GM19035 (cell line): ENCODE measurements at regions not wholly inside any gene's neighbourhood (a gene's known extent, or its start where the extent isn't known, plus 50 kb on each side); places are given as distances from the start of the nearest gene placed in this dataset.
"Not testable (repeated sequence)": the region's sequence is repeated elsewhere in the genome, so short reads cannot be mapped to it uniquely, and the experiment has no call there.

ENCODE experiments used
- ATAC-seq: cut with Tn5 transposase; IDR thresholded peaks from one replicate; pipeline ENCODE4 v1.9.1; 2021; ENCODE audit not compliant: unreplicated experiment

DNA sequence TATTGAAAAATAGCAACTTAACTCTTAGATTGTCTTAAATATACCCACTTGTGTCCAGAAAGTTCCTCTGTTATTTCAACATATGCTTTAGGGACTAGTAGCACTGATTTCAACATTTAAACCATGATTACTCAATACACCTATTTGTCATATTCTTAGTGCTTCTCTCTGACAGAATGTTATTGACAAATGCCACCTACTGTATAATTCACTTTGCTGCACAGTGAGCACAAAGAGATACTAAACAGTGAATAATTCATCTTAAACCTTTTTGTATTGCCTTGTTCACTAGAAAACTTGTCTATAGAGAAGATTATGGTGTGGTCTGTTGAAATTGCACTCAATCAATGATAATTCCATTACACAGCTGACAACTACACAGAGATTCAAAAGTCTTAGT lies 692.6 kb downstream of the PCDH17 start:
- ATAC-seq = no peak

DNA sequence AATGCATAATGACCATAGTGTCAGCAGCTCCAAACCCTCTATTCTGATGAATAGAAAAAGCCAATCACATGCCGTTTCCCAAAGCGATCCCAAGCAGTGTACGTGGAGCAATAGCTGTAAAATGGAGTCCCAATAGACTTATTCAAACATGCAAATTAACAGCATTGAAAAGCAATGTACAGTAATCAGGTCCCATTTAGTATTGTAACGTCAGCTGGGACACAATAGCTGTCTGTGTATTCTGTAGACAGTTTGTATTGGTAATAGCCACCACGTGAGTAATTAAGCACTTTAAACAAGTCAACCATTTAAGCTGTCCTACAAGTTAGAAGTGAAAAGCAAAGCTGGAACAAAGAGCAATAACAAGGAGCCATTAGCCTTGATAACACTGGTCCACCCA lies 698.2 kb downstream of the PCDH17 start:
- ATAC-seq = no peak

DNA sequence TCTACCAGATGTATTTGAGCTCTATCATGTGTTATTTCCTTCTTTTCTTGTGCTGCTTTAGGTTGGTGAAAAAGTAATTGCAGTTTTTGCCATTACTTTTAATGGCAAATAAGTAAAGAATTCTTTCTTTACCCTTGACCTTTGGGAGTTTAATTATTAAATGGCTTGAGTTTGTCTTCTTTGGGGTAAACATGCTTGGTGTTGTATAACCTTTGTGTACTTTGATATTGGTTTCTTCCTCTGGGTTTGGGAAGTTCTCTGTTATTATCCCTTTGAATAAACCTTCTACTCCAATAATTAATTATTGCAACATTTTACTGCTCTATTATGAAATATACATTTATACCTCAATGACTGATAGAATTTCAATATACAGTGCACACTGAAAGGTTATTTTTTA lies 709.4 kb downstream of the PCDH17 start:
- ATAC-seq = no peak

DNA sequence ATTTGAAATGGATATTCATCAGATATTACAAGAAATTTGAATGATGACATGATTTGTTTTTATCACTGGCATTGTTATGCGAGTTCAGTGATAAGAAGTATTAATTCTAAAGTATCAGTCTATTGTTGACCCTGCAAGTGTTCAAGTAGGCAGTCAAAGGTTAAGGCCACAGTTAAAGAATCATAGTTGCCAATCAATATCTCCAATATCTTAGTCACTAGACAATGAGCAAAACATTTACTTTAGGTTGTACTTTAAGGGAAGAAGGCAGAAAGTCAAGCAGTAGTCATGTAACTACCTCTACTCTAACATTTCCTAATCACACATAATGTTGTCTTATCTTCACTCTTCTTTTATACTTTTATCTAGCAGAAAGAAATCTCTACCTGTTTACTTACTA lies 709.8 kb downstream of the PCDH17 start:
- ATAC-seq = no peak

DNA sequence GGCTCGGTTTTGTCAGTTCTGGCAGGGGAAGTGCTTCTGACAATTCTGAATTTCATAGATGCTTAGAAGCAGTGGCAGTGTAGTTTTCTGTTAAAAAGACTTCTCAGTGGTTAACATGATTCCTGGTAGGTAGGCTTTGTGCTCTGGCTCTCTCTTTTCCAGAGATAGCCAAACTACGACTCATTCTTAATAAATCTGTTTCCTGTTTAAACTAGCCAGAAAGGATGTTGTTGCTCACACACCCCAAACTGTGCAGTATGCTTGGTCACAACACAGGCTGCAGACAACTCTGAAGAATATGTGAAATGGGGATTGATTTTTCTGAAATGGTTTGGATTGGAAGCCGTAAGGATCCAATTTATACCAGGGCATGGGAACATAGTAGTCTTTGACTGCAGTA lies 711.5 kb downstream of the PCDH17 start:
- ATAC-seq = no peak

DNA sequence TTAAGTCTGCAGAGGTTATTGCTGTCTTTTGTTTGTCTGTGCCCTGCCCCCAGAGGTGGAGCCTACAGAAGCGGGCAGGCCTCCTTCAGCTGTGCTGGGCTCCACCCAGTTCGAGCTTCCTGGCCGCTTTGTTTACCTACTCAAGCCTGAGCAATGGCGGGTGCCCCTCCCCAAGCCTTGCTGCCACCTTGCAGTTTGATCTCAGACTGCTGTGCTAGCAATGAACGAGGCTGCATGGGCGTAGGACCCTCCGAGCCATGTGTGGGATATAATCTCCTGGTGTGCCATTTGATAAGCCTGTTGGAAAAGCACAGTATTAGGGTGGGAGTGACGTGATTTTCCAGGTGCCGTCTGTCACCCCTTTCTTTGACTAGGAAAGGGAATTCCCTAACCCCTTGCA lies 720.6 kb downstream of the PCDH17 start:
- not testable (repeated sequence) for ATAC-seq

DNA sequence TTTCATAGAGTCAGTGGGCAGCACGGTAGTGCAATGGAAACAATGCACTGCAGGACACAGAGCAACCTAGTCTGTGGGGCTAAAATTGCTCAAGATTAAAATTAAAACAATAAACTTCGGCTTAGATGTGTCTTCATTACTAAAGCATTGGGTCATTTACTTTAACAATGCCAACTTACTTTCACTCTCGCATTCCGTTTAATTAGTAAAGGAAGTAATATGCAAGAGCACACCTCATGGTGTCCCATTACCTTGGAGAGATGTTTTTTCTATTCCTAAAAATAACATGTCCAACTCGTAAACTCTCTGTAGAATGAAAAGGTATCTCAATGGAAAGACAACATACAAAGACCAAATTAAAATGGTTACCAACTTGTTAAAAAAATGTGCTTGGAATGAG lies 738.4 kb downstream of the PCDH17 start:
- no peak for ATAC-seq

DNA sequence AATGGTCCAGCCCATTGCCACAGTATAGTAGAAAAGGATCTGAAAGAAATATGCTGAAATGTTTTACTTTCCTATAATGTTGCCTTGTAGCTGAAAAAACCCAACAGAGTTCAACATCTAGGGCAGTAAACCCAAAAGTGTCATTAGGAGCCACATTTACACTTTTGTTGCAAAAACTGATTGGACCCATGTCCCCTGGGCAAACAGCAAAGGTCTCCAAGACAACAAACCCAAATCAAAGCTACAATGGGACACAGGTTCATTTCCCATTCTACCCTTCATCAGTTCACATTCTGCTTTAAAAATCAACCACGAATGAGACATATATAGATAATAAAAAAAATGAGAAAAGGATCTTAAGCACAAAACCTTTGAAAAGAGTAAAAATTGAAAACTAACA lies 744.8 kb downstream of the PCDH17 start:
- no peak for ATAC-seq

DNA sequence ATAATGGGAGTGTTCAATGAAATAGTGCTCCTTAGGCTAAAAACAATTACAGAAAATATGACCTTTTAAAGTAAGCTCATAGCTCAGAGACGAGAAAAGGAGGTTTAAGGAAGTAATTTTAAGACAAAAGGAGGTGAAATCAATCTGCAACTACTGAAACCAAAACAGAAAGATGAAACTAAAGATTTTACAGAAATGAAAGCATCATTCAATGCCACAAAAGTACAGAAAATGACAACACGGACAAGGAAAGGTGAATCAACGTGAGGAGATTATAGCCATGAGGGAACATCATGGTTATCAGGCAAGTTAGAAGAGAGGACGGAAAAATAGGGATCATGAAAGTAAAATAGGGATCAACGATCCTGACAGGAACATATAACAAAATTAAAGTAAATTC lies 745.2 kb downstream of the PCDH17 start:
- peak; percentile 64 for ATAC-seq

DNA sequence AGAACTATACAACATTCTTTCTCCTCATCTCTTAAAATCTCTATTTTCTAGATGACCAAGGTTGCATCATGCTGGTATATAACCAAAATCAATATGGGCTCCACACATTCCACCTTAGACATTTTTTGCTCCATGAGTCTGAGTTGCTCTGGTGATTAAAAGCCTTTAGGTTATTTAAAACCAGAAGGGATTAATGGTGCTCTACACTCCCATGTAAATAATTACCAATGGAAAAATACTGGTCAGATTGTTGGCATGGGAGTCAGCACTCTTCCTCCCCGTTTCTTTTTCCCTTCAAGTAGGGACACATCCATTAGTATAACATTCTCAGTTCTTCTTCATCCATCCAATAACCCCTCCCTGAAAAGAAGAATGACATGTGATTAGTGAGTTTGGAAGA lies 747.7 kb downstream of the PCDH17 start:
- ATAC-seq = no peak

DNA sequence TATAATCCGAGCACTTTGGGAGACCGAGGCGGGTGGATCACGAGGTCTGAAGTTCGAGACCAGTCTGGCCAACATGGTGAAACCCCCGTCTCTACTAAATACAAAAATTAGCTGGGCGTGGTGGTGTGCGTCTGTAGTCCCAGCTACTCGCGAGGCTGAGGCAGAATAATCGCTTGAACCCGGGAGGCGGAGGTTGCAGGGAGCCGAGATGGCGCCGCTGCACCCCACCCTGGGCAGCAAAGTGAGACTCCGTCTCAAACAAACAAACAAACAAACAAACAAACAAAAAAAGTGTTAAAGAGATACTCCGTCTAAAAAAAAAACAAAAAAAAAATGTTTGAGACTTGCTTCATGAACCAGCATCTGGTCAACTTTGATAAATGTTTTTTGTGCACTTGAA lies 753.8 kb downstream of the PCDH17 start:
- not testable (repeated sequence) for ATAC-seq

DNA sequence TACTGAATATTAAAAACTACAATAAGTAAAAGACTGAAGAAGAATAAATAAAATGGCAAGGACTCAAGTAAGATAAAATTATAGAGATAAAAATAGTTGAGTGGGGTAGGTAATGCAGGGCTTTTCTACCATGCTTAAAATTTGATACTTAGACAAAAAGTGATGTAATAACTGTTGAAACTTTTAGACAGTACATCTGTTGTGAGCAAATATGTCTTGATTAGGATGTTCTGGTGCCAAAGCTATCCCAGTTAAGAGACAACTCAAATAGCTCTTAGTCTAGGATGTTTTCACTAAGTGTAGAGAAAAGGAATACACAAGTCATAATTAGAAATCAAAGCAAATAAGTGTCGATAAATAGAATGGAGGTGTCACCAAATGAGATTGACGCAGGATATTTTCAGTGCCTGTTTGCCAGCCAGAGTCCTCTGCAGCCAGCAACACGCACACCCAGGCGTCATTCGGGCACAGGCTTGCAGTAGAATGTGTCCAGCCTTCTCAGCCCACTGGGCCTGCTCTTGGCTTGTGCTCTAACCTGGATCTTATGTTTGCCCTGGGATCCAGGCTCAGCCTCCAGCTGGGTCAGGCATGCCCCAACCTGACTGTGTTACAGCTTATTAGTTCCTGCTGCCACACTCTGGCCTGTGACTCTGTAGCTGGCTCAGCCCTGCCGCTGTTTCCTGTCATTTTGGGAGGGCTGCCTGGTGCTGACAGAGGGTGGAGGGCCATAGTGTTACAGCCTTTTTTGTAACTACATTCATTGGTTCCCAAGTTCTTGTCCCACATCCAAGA lies 766.2 kb downstream of the PCDH17 start:
- ATAC-seq = no peak

DNA sequence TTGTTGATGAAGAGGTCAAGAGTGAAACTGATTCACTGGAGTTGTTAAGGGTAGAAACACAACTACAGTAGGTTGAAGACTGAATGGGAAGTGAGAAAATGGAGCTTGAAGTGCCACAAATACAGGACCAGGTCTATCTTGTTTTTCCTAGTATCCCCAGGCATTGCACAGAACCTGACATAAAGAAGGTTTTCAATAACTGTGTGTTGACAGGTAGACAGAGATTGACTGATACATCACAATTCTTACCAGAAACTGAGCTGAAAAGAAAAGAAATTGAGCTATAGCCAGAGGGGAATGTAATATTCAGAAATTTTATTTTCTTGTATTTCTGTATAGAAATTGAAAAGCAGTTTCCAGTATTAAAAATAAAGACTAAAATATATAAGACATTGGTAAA lies 767.7 kb downstream of the PCDH17 start:
- no peak for ATAC-seq

DNA sequence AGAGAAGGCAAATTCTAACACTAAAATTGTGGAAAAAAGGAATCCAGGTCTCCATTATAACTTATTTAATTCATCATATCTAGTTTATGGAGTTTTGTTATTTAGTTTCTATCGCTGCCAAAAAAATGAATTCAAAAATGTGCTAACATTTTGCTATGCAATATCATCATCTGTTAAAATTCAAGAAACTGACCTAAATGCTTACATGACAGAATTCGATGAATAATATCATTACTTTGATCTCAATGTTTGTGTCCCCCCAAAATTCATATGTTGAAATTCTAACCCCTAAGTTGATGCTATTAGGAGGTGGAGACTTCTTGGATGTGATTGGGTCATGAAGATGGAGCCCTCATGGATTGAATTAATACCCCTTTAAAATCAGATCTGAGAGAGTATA lies 775.0 kb downstream of the PCDH17 start:
- no peak for ATAC-seq

DNA sequence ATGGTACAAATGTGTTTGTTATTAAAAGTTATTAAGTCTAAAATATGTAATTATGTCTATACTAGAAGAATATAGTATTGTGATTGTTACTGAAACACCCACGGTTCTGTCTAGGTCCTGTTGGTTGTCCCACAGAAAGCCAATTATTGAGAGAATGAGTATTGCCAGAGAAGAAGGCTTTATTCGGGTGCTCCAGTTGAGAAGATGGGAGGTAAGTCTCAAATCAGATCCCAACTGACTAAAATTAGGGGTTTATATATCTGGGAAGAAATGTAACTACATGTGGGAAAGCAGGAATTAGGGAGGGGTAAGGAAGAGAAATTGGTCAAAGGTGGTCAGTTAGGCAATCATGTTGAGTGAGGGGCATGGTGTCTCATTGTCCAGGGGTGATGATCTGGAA lies 798.4 kb downstream of the PCDH17 start:
- no peak for ATAC-seq

DNA sequence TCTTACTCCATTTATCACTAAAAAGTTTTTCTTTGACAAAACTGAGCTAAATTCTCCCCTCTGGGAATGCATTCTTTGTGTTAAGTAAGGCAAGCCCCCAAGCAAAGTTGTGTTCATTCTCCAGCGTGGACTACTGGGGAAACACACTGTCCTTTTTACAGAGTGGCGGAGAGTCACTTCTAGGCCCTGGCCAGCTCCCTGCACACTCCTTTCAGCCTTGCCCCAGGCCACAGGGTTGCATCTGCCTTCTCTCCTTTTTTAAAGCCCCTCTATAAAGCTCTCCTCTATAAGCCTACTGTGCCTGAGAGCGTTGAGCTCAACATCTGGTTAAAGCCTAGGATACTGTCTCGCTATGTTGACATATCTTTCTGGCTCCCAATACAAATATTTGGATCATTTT lies 803.4 kb downstream of the PCDH17 start:
- no peak for ATAC-seq

DNA sequence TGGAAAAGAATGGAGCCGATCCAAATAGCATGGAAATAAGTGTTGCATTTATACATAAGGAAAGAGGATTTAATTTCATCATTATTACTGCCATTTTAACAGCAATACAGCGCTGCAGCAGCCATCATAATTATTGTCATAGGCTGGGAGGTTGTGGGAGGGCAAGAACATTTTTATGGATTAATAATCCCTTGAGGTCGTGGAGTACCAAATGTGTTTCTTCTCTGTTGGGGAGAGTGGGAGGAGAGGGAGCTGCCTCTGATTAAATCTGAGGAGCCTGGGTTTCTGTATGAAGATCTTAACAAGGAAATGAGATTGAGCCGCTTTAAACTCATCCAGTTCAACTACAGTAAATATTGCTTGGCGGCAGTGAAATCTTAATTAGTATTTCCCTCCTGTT lies 805.9 kb downstream of the PCDH17 start:
- ATAC-seq = no peak

DNA sequence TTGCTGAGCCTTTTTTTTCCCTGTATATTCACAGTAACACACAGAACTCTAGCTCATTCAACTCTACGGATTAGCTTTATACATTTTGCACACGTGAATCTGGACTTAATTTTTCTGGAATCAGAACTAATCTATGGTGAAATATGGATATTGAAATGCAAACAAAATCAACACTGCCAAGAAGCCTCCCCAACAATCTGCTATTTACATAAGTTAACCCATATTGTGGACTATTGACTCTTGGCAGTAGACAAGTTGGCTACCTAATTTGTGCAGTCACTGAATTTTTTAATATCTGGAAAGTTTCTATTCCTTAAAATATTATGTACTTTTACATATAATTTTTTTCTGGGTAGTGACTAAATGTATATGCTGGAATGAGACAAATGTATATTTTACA lies 815.4 kb downstream of the PCDH17 start:
- no peak for ATAC-seq

DNA sequence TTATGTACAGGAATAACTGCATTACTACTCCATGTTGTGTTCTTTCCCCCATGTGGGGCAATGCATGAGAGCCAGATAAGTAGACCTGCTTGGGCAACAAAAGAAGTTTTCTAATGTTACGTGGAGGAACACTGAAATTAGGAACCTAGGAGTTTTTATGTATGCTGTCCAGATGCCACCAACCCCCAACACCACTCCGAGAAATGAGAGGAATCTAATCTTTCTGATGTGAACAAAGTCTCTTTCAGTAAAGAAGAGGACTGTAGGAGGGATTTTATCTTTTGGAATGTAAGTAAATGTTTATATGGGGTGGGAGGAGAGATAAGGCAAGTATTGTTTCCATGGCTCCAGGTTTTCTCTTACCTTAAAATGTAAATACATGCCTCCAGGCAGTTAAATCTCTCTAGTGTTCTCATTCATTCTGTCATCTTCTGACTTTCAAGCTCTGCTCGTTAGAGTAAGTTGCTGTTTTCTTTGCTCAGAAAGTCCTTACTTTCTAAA lies 820.6 kb downstream of the PCDH17 start:
- no peak for ATAC-seq

DNA sequence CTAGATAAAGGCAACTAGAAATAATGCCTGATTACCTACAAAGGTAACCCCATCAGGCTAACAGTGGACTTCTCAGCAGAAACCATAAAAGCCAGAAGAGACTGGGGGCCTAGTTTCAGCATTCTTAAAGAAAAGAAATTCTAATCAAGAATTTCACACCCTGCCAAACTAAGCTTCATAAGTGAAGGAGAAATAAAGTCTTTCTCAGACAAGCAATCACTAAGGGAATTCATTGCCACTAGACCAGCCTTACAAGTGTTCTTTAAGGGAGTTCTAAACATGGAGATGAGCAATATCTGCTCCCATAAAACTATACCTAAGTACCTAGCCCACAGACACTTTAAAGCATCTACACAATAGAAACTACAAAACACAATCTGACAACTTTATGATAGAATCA lies 823.5 kb downstream of the PCDH17 start:
- ATAC-seq = no peak

DNA sequence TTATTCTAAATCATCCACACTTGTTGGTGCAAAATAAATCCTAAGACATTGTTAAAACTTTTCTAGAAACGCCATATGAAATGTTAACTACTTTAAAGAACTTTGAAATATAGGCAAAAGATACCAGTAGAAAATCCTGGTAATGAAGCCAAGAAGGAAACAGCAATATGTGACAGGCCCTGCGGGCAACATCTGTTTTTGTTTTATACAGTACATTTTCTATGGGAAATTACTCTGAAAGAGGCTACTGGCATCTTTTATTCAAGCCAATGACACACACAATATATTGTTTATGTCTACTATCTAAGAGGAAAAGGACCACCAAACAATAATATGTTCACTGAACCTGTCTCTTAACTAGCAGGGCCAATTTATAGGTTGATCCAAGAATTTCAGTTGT lies 829.7 kb downstream of the PCDH17 start:
- no peak for ATAC-seq

DNA sequence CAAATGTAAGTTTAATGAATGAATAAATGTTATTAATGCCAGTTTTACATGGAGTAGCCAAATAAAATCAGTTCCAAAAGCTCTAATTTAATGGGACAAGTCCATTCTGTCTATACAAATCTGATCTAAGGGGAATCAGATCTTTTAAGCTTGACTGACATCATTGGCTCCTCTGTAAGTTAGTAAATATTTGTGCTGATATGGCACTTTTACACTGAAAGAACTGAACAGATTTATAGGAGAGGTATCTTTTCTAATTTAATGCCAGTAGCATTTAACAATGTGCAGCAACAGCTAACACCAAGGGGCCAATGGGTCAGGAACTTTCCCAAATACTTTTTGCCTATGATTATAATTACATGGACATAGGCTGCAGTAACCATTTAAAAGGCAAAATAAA lies 832.3 kb downstream of the PCDH17 start:
- no peak for ATAC-seq

DNA sequence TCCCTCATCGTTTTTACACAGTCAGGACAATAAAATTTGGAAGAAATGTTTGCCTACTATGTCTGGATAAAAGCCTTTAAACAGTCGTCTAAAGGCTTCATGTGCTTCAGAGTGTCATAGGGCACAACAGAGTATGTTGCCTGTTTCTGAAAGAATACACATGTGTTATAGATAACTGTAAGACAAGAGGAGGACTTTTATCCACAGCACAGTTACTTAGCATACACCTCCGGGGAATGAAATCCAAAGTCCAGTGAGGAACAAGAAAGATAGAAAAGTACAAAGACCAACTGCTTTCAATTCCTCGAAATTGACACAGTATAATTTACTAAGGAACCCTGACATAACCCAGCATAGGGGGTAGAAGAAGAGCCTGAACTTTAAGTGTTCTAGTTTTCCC lies 835.6 kb downstream of the PCDH17 start:
- ATAC-seq = no peak
